HG03457 (cell line): ENCODE measurements at regions not wholly inside any gene's neighbourhood (a gene's known extent, or its start where the extent isn't known, plus 50 kb on each side); places are given as distances from the start of the nearest gene placed in this dataset.
"Not testable (repeated sequence)": the region's sequence is repeated elsewhere in the genome, so short reads cannot be mapped to it uniquely, and the experiment has no call there.

Source experiments
- ATAC-seq: cut with Tn5 transposase; IDR thresholded peaks from one replicate; pipeline ENCODE4 v1.9.1; 2021; ENCODE audit warnings: moderate number of reproducible peaks; ENCODE audit not compliant: unreplicated experiment

DNA sequence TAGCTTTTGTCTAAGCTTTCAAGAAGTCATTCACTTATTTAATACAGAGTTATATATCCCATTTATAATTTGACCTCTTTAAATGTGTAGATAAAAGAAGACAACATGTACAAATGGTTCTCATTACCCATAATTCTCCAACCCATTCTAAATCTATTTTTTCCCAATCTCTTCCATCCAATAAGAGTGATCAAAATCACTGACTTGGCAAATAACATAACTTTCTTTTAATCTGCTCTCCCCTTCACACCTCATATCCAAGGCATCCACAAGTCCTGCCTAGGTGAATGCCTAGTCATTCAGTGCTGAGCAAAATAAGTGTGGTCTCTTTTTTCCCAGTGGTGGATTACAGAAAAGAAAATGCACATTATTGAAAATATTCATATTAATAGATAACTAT is 1231.1 kb downstream of the CDH11 start:
- no peak for ATAC-seq

DNA sequence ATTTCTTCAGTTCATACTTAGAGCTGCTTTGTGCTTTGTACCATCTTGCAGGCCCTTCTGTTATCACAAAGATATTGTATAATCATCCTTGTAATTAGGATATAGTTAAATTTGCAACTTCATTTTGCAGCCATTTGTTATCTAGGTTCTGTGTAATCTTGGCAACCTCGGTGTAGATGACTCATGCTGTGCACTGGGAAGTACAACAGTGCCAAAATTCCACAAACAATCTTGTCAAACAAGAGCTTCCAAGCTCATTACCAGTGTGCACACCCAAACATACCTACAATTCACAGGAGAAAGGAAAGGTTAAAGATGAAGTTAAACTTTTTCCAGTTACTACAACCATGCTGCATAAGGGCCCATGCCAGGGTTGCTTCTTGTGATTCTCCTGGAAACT is 1231.8 kb downstream of the CDH11 start:
- no peak for ATAC-seq

DNA sequence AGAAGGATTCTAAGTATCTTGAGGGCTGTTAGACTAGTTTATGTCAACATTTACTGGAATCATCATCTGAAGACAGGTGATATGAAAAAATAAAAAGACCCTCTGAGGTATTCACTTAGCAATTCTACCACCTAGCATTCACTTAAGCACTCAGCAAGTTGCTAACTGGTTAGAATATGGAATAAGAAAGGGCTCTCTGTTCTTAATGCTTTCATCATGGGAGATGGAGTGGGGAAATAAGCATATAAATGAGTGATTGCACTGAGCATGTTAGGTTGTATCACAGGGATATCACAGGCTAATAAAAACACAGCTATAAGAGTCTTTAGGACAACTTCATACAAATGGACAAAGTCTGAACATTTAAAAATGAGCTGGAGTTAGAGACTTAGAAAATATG is 1238.8 kb downstream of the CDH11 start:
- no peak for ATAC-seq

DNA sequence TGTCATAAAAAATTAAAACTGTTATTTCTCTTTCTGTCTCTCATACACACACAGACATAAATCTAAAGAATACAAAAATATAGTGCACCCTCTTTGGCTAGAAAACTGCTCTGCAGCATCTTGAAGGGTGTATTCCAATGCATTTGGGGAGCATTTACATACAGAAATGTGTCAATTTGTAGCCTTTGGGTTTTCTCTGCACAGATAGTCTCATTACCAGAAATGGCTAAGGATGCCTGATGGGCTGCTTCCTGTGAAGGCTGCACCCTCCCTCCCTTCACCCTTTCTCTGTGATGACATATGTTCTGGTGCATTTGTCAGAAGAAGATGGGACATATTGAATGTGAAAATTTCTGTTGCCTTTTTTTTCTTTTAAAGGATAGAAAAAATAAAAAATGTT is 1239.3 kb downstream of the CDH11 start:
- no peak for ATAC-seq

DNA sequence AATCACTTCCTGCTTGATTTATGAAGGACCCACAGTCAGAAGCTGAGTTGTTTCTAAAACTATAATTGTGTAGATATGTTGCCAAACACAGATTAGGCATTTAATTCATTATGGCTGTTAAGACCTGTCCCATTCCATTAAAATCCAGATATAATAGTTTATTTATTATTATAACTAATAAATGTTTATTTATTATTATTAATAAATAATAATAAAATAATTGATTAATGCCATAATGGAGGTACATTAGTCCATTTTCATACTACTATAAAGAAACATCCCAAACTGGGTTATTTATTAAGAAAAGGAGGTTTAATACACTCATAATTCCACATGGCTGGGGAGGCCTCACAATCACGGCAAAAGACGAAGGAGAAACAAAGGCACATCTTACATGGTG is 1240.9 kb downstream of the CDH11 start:
- ATAC-seq: no peak

DNA sequence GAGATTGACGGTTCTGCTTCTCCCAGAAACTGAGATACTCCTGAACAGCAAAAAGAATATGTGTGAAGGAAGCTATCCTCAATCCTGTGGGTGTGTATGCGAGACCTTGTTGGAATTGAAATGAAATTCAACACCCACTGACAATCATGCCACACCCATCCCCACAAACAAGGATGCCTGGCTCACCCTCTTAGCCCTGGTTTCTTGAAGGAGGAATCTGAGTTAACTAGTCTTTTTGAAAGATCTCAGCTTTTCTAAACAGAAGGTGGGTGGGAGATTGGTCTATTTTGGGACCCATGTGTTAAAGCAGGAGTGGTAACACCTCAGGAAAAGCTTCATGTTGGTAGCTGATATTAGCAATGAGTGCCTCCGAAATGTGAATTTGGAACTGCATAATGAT is 1244.5 kb downstream of the CDH11 start:
- no peak for ATAC-seq

DNA sequence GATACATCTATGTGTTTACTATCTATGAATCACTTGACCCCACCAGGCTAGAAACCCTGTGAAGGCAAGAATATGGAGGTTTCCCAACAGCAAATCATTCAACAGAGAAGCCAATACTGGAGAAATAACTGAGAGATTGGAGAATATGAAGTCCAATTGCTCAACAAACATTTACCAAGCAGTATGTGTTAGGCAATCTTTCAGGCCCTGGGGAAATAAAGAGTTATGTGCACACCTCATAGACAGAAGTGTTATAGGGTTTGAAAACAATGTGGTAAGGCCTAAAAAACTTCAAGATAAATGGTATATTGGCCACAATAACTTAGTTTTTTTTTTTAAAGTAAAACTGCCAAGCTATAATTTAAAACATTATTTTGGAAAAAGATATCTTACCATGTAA is 1245.8 kb downstream of the CDH11 start:
- ATAC-seq: no peak

DNA sequence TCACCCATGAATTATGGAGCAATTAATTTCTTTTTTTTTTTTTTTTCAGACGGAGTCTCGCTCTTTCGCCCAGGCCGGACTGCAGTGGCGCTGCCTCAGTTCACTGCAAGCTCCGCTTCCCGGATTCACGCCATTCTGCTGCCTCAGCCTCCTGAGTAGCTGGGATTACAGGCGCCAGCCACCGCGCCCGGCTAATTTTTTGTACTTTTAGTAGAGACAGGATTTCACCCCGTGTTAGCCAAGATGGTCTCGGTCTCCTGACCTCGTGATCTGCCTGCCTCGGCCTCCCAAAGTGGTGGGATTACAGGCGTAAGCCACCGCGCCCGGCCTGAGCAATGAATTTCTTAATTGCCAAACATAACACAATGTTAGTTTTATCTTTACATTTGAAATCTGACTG is 1261.2 kb downstream of the CDH11 start:
- ATAC-seq: not testable (repeated sequence)

DNA sequence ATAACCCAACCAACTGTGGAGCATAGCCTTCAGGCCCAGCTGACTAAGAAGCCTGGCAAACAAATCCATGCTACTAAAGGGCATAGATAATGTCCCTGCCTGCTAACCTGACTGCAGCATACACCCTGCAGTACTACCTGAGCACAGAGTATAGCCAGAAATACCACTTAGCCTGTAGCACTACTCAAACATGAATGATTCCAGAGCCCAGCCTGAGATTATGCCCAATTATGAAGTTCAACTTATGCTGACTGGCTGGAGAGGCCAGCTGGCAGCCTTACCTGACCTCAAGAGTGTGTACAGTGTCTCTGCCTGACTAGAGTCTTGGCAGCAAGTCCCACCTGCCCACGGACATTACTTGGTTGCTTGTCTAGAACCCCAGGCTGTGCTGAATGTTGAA is 1265.3 kb downstream of the CDH11 start:
- ATAC-seq: no peak

DNA sequence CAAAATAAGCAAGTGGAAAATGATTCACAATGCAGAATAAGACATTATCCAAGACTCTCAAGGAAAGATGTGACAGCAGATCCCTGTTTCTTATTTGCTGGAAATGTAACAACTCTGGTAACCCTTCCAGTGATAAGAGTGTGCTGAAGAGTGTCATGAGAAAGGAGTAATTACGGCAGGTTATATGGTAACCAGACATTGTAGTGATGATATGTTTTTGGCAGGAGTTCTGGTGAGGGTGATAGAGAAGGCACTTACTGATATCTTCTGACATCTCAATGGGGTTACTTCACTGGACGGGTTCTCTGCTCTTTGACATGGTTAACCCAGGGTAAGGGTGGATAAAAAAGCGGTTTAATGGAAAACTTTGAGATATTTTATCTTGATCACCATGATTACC is 1270.9 kb downstream of the CDH11 start:
- no peak for ATAC-seq

DNA sequence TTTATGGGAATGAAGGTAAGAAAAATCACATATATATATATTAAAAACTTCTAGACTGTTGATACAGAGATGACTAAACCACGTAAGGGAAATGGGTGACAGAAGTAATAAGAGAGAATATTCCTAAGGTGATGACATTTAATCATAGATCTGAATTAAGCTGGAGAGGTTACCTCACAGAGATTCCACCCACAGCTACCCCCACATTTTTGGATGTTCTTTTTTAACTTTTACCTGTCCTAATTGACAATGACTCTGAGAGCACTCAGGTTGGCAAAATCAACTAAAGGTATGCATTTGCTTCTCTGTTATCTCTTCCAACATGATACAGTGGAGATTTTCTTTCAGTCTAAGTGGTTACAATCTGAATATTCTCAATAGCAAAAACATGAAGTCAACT is 1280.6 kb downstream of the CDH11 start:
- ATAC-seq: no peak

DNA sequence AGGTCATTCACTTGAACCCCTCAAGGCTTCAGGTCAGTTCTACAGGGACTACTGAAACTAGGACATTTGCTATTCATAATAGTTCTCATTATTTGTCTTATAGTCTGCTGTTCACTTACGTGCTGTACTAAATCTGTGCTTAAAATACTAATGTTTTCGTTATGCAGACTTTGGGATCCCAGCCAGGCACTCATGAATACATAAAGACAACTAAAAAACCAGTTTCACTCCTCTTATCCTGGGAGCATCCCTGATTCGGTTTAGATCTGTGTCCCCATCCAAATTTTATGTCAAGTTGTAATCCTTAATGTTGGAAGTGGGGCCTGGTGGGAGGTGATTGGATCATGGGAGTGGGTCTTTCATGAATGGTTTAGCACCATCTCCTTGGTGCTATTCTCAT is 1291.8 kb downstream of the CDH11 start:
- ATAC-seq: no peak

DNA sequence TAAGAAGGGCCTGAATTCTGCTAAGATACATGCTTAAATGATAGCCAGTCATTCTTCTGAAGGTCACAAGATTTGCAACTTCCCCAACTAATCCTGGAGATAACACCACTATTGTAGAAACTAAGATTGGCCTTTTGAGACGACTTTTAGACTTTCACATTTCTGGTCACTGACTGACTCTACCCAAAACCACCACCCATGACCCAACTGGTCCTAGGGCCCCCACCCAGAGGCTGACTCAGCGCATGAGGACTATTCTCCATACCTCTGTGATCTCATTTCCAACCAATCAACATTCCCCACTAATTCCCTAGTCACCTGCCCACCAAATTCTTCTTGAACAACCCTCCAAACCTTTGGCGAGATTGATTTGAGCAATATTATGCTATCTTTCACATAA is 1299.0 kb downstream of the CDH11 start:
- no peak for ATAC-seq

DNA sequence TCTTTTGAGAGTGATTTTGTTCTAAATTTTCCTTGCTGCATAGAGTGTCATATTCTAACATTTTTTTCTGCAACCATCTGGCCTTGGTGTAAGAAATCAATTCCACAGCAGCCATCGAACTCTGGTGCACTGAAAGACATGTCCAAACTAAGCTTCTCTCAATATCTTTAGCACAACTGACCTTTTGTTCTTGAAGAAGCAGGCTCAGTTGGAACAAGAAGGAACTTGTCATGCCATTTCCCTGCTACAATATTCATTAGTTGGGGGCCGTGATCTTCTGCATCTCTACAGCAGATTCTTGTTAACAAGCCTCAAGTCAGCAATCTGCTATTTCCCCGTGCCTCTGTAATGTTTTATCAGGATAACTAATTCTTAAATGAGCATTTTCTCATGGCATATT is 1305.6 kb downstream of the CDH11 start:
- ATAC-seq: no peak

DNA sequence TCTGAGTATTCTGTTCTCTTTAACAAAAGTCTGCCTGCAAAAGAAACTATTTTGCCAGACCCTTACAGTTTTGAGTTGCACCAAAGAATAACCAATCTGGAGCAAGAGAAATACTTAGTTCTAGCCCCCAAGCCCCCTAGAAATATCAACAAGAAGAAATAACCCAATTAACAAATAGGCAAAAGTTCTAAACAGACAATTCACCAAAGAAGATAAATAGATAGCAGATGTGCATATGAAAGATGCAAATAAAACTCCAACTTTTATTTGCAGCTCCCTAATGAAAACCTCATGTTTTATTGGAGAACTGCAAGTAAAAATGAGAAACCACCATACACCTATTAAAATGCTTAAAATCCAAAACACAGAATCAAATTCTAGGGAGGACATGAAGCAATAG is 1308.0 kb downstream of the CDH11 start:
- ATAC-seq: no peak

DNA sequence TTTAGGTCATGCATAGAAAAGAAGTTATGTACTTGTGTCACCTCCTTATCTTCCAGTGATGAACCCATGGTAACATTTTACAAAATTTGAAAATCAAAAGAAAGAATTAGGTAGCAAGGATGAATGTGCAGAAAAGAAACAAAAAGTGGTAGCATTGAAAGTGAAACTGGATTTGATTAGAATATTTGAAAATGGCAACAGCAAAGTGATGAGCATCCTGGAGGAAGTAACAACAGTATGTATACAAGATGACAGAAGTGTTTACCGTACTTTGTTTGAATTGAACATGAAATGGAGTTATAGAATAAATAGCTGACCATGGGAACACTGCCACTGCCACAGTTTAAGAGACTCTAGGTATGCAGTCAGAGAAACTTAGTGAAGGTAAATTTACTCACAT is 1313.1 kb downstream of the CDH11 start:
- ATAC-seq: no peak

DNA sequence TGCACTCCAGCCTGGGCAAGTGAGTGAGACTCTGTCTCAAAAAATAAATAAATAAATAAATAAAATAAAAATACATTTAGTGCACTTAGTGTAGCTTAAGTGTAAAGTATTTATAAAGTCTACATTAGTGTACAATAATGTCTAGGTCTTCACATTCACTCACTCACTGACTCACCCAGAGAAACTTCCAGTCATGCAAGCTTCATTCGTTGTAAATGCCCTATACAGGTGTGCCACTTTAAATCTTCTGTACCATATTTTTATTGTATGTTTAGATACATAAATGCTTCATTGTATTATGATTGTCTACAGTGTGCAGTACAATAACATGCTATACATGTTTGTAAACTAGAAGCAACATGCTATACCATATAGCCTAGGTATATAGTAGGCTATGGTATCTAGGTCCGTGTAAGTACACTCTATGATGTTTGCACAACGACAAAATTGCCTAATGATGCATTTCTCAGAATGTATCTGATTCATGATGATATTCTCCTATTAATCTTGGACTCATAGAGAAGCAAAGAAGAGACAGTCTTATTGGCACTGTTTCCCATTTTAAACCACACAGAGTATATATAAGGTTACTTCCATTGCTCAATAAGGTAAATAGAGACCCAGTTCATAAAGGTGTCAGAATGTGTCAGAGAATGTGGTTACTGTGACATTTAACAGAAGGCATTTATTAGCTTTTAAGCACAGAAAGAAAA is 1314.9 kb downstream of the CDH11 start:
- ATAC-seq: no peak

DNA sequence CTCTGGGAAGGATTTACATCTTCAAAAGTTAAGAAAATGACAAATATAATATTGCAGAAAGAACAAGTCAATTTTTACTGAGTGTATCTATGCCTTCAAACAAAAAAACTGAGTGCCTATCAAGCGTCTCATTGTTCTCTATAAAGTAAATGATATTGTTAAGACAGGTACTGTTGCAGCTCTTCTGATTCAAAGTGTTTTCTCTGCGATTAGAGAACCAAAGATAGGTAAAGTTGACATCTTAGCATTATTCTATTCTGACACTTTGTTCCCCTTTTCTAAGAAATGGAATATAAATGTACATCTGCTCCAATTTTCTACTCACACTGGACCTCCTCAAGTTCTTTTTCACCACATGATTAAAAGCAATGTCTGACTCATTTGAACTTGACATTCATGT is 1317.7 kb downstream of the CDH11 start:
- no peak for ATAC-seq

DNA sequence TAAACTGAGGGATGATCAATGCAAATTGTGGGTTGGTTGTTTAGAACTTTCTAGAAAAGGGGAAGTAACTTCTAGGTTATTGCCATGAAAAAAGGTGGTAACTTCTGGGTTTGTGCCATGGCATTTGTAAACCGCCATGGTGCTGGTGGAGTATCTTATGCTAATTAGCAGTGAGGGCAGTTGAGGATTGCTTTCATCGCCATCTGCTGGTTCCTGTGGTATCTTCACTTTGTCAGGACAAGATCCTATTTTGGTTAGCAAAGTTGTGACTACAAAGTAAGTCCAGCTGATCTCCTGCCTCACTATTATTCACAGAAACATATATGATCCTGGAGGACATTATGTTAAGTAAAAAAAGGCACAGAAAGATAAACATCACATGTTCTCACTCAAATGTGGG is 1332.3 kb downstream of the CDH11 start:
- no peak for ATAC-seq

DNA sequence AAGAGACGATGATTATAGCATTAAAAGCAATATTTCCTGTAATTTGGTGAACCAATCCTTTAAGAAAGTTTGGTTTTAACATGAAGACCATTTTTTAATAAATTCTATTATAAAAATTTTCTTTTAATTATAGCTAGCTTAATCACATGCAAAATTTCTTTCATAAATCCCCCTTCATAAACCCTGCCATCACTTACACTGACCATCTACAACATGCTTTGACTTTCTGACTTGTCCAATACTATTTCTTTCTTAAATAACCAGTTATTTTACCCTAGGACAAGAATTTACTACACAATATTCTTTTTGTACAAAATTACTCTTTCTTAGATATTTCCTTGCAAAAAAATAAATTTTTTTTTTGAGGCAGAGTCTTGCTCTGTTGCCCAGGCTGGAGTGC is 1334.8 kb downstream of the CDH11 start:
- no peak for ATAC-seq

DNA sequence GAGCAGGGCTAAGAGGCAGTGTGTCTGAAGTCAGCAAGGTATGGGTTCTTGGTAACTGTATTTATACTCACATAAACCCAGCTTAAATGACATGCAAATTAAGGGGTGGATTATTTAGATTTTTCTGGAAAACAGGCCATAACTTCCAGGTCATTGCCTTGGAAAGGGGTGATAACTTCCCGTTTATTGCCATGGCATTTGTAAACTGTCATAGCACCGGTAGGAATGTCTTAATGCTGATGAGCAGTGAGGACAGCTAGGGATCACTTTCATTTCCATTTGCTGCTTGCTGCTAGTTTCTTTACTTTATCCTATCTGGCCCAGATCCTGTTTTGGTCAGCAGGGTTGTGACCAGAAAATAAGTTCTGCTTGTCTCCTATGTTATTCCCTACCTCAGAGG is 1336.7 kb downstream of the CDH11 start:
- ATAC-seq: no peak

DNA sequence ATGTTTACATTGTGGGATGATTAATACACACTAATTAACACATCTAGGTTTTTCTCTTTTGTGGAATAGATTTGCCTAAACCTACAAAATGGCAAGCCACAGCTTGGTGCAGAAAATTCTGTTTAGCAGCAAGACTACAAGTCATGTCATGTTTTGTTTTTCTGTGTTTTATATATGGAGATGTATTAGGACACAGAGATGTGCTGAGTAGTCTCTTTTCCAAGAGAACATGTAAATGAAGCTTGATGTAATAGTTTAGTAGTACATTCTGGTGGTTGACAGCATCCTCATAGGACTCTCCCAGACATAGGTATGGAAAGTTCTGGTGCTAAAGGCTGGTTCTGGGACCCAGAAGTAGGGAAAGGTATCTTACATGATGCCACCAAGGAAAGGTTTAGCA is 1345.4 kb downstream of the CDH11 start:
- no peak for ATAC-seq

DNA sequence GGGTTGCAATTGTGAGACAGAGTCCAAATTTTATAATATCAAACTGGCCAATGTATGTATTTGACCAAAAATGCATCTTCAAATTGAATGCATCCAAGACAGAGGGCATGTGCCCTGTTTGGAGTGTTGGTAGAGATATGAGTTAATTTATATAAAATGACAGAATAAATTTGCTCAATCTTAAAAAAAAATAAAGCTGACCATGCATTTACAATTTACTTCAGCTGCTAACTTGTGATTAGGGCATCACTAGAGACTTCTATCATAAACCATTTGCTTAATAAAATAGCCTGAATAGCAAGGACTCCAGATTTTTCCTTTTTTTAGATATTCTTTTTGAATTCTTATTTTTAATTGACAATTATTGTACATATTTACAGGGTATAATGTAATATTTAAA is 1345.8 kb downstream of the CDH11 start:
- no peak for ATAC-seq

DNA sequence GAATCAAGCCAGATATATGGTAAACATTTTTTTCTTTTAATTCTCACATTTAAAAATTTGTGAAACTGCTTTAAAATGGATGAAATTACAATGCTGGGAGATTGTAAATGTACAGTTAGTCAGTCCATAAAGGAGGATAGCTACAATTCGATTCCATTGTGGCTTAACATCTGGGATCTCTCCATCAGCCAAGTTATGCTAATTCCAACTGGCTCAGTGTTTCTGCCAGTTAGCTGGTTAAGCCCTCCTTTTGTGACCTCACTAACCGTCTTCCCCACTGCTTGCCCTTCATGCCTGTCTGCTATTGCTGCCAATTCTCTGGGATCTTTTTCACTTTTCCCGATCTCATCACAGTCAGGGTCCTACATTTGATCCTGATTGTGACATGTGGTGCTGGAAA is 1347.6 kb downstream of the CDH11 start:
- no peak for ATAC-seq
